HG03571 (cell line): ENCODE measurements at regions not wholly inside any gene's neighbourhood (a gene's known extent, or its start where the extent isn't known, plus 50 kb on each side); places are given as distances from the start of the nearest gene placed in this dataset.
"Not testable (repeated sequence)": the region's sequence is repeated elsewhere in the genome, so short reads cannot be mapped to it uniquely, and the experiment has no call there.

Source experiments
- ATAC-seq: cut with Tn5 transposase; IDR thresholded peaks from one replicate; pipeline ENCODE4 v1.9.1; 2021; ENCODE audit not compliant: unreplicated experiment

DNA sequence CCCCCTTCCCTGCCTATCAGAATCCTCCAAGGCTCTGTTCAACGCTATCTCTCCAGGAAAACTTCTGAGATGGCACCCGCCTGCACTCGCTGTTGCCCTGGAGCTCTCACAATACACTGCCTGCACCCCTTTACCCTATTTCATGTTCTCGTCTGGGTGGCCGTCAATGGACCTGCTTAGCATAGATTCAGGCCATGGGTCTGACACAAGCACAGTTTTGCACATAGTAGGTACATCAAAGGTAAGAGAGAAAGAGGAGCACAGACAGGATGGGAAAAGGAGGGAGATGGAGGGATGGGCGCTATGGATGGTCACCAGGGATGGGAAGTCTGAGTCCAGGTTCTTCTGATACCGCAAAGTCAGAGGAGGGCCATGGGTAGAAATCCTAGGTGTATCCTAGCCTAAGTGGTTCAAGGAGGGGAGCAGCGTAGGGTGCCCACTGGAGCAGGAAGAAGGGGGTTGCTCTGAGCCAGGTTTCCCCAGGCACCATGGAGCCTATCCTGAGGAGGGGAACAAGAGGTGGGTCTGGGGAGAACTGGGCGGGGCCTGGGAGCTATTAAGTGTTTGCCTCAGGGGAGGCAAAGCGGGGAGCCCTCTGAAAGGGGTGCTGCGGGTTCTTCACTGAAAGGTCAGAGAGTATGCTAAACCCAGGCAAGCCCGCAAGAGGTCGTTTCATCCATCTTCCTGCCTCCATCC, 89.3 kb downstream of the MRPL14 start:
- ATAC-seq, result no peak

DNA sequence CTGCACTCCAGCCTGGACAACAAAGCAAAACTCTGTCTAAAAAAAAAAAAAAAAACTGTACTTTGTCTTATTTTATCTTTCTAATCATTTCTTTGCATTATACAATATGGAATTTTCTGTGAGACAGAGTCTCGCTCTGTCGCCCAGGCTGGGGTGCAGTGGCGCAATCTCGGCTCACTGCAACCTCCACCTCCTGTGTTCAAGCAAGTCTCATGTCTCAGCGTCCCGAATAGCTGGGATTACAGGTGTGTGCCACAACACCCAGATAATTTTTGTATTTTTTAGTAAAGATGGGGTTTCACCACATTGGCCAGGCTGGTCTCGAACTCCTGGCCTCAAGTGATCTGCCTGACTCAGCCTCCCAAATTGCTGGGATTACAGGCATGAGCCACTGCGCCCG, 90.0 kb downstream of the MRPL14 start:
- not testable (repeated sequence) for ATAC-seq

DNA sequence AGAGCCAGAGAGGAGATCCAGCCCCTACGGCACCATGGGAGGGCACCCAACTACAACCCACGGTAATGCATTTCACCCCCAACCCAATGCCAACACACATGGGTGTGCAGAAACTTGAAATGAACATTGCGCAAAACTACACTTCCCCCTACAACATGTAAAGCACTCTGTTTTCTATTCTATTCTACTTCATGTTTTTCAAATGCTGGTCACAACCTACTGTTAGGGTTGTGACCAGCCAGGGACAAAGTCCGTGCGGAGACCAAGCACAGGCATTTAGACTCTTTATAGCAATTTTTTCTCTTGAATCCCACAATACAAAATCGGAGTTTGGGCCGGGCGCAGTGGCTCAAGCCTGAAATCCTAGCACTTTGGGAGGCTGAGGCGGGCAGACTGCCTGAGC, 90.6 kb downstream of the MRPL14 start:
- ATAC-seq, result no peak

DNA sequence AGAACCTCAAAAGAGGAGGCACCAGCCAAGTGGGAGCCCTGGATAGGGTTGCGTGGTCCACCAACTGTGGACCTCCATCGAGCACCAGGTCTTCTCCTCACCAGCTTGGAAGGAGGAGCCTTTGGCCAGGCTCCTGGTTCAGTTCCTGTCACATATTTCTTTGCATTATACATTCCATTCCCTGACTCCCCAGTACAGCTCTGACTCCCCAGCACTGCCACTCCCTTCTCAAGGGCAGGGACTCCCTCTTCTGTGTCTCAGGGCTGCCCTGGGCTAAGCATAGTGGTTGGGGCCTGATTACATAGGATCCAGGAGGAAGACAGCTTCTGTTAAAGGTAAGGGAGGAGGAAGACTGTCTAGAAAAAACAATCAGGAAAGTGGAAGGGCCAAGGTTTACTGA, 91.1 kb downstream of the MRPL14 start:
- ATAC-seq, result no peak

DNA sequence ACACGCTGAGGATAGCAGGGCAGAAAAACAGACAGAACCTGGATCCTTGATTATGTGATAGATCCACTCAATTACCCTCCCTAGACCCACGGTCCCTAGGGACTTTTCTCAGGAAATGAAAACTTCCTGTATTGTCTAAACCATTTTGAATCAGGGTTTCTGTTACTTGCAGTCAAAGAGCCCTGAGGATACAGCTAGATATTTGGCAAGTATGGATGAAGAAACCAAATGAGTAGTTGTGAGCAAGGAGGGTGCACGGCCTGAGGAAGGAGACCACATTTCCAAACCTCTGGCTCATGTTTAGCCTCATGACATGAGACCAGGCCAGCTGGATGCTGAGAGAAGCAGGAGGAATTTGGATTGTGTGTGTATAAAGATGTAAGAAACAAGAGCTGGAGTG, 91.6 kb downstream of the MRPL14 start:
- ATAC-seq, result no peak

DNA sequence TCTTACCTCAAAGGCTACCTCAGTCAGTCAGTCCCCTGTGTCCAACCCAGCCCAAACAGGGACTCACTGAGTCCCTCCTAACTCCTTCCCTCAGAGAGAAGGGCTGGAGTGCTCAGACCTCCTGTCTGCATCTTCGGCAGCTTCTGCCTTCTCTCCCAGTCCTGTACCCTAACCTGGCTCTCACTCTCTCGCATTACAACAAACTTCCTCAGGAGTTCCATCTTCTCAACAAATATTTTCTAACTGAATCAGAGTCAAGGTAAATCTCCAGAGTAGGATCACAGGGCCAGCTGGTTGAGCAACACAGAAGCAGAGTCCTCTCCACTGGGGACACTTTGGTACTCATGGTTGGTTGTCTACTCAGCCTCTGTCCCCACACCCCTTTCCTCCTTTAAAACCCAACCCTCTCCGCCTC, 92.3 kb downstream of the MRPL14 start:
- ATAC-seq, result no peak

DNA sequence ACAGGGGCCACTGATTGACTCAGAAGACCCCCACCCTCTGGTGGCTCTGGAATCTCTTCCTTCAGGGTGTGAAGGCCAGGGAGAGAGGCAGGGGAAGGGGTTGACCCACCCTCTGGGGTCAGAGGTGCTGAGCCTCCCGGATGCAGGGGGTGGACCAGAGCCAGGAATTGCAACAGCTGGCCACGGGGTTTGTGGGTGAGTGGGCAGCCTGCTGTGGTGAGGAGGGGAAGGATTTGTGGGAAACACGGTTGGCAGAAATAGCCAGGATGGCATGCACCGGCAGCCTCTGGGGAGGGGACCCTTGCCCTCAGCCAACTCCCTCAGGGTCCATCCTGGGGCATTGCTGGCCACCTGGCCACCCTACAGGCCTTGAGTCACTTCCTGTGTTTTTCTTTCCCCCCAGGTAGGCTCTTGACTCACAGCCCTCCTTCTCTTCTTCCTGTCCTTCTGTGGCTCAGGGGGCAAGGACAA, 92.8 kb downstream of the MRPL14 start:
- no peak for ATAC-seq

DNA sequence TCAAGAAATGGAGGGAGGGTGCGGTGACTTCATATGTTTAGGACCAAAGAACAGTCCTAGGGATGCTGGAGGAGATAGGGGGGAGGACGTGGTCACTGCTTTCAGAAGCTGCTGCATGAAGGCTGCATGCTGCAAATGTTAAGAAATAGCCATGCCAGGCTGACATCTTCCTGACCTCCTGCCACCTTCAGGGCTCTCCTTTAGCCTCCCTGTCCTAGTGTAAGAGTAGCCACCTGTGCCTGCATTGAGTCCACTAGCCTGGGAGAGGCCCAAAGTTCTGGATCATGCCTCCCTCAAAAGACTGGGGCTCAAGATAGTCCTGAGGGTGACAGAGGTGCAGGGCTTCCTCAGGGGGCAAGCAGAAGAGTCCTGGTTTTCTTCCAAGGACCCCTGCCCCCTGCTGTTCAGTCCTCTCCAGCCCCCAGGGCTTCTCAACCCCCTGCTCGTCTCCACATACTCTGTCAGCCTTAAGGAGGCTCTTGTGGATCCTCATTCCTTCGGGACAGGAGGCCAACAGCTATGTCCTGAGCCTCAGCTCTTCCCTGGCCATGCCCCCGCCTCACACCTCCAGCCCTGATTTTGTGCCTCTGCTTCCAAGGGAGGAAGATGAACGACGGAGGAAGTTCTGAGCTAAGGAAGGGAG, 96.3 kb downstream of the MRPL14 start:
- ATAC-seq, result no peak

DNA sequence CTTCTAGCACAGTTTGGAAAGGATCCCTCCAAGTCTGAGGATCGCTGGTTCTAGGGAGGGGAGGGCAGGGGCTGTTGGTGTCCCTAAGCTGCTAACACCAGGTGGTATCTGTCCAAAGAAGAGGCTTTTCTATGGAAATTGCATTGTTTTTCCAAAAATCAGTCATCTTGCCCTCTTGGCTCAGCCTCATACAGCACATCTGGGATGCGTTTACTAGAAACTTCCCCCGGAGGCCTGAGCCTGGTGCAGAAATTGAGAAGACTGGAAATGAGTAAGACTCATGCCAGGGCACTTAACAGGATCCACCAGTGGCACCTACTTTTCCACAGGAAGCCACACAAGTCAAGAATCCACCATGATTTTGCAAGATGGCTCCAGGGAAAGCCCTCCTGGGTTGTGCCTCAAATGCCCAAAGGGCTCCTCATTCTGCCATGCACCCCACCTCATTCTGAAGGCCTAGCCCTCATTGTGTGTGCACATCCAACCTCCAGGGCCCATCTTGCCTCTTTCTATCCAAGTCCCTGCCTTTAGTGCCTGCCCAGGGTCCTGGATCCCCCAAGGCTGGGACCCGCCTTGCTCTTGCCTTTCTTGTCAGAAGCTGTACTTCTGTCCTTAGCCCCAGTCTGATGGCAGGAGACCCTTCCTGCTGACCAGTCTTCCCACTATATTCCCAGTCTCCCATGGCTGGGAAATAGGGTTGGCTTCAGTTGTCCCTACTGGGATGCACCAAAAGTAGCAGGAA, 97.6 kb downstream of the MRPL14 start:
- ATAC-seq, result no peak

DNA sequence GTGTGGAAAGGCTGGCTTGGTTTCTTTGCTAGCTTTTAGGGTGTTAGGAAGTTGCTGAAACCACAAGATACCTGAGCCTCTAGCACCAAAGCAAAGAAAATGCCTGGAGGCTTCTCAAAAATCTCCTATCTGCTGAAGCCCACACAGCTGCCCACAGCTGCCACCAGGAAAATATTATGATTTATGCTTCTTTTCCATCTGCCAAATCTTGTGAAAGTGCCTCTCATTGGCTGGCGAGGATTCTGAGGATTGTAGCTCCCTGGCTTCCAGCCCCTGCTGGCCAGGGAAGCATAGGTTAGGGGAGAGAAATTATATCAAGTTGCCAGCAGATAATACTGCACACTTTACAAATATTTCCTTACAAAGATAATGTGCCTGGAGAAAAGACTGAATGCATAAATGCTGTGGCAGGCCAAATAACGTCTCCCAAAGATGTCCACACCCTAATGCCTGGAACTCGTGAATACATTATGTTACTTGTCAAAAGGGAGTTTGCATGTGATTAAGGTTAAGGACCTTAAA, 98.4 kb downstream of the MRPL14 start:
- no peak for ATAC-seq

DNA sequence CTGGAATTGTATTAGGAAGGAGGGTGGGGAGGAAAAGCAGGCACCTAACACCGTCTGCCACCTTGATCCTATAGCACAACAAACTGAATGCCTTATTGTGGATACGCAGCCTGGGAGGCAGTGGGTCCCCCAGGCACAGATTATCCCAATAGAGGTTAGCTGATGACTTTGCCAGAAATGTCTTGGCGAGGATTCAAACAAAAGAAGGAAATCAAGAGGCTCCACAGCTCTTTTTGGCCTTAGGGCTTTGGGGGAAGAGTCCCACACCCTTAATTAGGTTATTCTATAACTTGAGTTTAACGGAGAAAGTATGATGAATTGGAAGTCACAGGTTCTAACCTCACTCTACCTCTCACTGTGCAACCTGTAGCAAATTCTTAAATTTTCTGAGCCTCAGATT, 102.0 kb downstream of the MRPL14 start:
- no peak for ATAC-seq

DNA sequence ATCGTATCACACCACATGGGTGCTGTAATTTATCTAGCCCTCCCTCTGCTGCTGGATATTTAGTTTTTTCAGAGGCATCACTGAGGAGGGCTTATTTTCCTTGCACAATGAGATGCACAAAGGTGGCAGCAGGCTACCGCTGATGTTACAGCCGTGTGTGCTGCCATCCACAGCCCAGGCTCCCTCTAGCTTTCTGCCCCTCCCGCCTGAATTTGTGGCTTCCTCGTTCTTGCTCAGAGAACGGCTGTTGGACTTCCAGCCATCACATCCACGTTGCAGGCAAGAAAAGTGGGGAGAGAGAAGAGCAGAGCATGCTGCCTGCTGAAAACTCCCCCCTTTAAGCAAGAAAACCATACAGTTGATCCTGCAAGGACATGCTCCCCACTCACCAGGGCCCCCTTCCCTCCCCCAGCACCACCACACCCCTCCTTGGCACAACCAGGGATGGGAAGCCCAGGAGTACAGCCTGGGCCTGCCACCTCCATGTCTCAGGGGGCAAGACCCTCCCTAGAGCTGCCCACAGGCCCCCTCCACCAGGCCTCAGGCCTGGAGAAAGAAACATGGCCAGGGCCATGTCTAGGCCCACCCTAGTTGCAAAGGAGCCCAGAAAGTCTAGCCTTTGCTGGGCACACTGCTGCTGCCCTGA, 102.6 kb downstream of the MRPL14 start:
- no peak for ATAC-seq

DNA sequence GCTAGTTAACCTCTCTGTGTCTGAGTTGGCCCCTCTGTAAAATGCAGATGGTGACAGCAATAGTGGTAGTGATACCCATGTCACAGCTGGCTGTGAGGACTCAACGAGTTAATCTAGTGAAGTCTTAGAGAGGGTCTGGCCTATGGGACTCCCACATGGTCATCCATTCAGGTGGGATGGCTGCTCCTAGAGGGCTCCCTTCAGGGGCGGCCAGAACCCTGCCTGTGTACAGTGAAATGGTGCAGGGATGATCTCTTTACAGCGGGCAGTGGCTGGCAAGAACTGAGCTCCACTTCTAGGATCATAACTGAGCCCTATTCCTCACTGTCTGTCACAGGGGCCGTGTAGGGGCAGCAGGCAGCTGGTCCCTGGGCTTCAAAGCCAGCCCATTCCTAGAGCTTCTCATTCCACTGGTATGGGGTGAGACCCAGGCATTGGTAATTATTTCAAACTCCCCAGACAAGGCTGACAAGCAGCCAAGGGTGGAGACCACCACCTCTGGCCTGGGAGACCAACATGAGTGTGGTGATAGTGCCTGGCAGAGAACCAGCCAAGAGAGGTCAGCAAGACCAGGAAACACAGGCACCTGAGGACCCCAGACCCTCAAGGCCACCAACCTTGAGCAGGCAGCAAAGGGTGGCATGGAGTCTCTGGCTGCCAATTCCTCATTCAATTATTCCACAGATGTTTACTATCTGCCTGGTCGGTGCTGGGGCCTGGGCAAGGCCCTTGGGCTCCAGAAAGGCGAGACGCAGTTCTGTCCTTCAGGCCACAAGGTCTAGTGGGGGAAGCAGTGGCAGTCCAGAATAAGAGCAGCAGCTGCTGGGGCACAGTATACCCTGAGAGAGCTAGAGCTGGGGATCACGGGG, 103.4 kb downstream of the MRPL14 start:
- ATAC-seq, result no peak

DNA sequence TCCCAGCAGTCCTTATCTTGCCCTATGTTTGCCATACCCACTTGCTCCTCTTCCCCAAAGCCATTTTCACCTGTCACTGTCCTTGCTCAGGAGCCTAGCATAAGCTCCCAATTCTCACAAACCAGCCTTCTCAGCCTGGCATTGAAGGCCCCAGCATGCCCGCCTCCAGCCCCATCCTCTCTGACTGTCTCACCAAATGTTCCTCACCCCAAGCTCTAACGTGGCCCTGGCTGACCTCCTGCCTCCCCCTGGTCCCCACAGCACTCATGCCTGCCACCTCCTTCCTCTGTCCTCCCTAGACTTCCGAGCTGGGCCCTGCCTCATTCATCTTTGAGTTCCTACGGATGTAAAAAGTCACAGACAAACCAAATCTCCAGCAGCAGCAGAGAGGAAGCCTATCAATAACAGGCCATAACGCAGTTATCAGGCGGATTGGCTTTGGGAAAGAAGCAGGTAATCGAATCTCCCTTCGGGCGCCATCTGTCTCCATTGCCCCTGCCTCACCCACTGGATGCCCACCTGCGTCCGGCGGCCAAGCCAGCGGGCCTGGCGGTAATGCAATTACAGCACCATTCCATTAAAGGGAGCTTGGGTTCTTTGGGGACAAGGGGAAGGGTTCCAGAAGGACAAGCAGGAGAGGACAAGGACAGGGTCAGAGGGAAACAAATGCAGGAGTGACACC, 104.4 kb downstream of the MRPL14 start:
- no peak for ATAC-seq

DNA sequence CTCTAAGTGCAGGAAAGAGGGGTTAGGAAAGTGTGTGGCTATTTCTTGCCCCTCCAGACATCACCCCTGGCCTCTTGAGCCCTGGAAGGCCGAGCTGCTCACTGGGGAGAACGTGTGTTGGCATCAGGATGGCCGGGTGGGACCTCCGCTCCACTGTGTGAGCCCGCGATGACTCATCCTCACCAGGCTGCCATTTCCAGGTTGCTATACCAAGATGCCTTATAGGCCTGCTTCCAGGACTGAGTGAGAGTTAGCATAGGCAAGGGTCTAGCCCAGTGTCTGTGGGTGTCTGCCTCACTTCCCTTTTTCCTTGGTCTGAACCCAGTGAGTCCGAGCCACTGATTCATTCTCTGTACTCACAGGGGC, 105.0 kb downstream of the MRPL14 start:
- no peak for ATAC-seq

DNA sequence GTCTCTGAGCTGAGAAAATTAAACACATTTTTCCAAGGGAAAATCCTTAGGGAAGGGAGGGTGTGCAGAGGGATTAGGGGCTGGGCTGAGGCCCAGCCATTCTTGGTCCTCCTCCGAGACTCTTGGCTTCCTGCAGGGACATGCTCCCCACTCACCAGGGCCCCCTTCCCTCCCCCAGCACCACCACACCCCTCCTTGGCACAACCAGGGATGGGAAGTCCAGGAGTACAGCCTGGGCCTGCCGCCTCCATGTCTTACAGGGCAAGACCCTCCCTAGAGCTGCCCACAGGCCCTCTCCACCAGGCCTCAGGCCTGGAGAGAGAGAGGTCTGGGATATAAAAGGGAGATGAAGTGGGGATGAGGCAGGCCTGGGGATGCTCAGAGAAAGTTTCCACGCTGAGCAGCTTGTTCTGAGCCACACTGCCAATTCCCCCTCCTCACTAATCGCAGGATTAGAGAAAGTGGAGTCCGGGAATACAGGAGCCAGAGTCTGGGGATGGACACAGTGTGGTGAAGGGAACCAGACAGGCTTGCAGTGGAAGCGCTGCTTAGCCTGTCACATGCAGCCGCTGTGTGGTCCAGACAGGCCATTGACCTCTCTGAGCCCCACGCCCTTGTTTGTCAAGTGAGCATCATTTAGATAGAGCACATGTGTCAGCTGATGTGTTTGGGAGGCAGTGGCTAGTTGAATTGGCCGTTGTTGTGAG, 105.5 kb downstream of the MRPL14 start:
- ATAC-seq, result no peak

DNA sequence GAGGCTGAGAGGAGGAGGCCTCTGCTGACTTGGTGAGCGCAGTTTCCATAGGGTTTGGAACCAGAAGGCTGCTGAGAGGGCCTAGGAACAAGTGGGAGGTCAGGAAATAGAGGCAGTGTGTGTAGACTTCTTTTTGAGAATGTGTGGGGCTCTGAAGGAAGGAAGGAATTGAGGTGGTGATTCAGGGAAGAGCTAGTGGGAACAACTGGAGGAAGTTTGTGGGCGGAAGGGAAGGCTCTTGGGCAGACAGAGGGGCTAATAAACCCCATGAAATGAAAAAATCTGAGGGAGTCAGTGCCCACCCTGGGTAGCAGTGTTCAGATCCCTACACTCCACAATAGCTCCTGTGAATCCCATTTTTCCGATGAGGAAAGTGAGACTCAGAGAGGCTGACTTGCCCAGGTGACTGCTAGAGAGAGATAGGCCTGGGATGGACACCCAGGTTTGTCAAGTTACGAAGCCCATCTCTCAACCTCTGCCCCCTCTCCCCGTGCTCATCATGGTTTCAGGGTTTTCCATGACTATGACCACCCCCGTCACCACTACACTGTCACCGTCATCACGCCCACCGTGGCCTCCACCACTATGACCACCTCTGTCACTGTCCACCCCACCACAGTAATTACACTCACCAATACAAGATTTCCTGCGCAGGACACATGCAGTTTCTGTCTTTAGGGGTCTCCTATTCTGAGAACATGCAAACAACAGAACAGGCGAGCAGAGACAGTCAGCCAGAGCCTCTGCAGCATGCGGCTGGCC, 106.4 kb downstream of the MRPL14 start:
- no peak for ATAC-seq

DNA sequence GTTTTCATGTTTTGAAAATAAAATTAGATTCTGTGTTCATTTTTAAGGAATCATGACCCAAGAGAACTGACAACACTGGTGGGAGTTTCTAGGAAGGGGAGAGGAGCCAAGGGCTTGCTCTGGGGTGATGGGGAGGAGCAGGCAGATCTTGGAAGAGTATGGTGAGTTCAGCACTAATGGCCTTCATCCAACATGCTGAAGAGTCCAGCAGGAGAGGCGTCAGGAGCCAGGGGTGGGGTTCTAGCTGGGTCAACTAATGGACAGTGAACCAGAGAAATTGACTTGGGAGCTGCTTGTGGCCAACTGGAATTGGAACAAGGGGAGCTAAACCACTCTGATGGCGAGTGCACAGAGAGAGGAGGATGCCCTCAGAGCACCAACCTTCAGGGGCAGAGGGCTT, 107.1 kb downstream of the MRPL14 start:
- no peak for ATAC-seq

DNA sequence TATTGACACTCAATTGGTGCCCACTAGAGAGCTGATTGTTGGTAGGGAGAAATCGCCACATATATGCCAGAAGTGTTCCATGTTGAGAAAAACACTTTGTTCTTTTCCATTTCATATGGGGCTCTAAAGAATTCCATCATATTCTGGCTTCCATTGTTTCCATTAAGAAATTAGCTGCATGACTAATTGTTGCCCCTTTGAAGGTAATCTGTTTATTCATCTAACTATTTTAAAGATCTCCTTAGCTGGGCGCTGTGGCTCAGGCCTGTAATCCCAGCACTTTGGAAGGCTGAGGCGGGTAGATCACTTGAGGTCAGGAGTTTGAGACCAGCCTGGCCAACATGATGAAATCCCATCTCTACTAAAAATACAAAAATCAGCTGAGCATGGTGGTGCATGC, 109.9 kb downstream of the MRPL14 start:
- not testable (repeated sequence) for ATAC-seq
